T follicular helper cell (primary cell): ENCODE measurements at regions not wholly inside any gene's neighbourhood (a gene's known extent, or its start where the extent isn't known, plus 50 kb on each side); places are given as distances from the start of the nearest gene placed in this dataset.

Experiments
- DNase-seq: peaks from one replicate; pipeline ENCODE4 v3.0.0-alpha.2; 2020; ENCODE audit warnings: low read depth

DNA sequence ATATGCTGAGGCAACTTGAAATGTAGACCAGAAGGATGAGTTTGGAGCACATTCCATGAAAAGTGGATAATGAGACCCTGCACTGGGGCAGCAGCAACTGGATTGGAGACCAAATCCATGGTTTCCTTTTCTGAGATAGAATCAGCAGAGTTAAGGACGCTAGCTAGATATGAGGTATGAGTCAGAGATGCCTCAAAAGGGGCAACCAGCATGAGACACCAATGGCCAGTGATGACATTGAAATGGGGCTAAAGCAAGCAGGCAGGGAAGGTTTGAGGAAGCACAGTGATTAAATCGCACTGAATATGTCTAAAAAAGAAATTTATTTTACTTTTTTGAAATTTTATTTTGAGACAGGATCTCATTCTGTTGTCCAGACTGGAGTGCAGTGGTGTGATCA is 802.4 kb downstream of the TFAP2A start:
- DNase-seq = no peak

DNA sequence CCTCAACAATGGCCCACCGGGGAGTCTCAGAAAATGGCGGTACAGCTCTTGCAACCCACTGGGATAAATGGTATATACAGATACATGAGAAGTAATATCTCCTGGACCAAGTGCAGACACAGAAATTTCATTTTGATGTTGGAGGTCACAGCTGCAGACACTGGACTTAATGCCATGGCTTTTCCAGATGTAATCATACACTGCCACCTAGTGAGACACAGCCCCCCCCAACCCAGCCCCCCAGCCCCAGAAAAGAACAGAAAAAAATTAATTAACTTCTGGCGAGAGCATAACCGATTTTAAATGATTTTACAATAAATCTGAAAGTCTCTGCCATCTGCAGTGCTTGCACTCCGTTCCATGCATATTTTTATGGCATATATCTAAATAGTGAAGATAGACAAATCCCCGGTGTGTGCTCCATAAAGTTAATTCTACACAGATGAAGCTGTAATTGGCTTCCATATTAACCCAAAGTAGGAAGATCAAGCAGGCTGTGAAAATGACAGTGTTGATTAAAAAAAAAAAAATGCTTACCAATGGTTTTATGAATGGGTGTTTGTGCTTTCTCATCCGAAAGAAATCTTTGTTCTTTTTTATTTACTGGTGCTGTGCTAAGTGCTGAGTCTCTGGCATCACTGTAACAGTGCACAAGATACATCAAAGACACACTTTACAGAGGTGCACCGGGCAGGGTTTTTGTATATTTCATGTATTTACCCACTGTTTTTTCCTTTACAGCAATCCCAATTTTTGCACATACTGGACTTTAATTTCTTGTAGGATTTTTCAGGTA is 804.1 kb downstream of the TFAP2A start:
- DNase-seq = no peak

DNA sequence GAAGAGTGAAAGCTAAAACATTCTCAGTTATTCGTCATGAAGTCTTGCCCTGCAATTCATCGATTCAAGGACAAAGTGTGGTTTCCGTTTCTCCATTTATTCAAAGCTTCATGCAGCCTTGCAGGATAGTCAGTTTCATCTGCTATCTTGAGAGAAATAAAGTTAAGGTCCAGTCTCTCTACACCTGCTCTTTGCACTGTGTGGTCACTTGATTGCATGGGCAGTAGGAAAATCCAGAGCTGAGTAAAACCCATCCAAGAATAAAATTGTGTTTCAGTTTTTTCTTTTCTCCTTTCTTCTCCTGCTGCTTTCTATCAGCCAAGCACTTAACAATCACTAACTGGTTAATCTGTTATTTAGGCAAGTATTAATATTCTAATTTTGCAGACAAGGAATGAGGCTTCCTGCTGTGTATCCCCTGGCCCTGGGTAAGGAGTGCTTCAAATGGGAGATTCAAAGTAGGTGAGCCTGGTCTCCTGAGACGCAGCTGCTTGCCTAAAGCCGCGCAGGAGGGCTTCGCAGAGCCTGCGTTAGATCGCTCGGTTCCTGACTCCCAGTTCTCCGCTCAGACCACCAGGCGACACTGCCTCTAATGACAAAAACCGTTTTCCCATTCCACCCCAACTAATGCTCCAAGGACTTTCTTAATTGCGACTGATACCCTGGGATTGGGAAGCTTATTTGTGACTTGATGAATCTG is 808.3 kb downstream of the TFAP2A start:
- DNase-seq = no peak

DNA sequence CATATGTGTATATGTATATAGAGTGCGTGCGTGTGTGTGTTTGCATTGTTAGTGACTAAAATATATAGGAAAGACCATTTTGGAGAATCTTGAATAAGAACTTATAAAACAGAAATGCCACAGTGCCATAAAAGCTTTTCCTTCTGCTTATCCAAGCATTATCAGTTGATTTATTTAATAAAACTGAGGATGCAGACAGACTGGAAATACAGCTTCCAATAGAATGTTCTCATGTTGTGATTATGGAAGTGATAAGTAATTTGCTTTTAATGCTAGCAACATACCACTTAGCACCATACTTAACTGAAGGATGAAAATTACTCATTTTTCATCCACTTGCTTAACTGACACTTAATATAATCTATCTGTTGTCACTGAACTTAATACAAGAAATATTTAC is 820.1 kb downstream of the TFAP2A start:
- no peak for DNase-seq

DNA sequence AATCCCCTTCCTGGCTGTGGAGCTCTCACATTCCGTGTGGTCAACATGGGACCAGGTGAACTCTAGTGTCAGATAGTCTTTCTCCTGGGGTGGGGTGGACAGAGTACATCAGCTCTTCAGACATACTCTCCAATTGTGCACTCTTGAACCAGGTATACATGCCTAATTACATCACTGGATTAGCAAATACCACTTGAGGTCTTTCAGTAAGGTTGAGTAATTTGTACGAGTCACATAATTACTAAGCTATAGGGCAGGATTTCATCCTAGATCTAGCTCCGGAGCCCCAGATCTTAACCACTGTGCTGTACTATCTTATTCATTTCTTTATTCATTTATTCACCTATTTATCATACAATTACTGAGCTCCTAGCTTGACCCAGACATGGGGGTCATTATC is 821.3 kb downstream of the TFAP2A start:
- no peak for DNase-seq

DNA sequence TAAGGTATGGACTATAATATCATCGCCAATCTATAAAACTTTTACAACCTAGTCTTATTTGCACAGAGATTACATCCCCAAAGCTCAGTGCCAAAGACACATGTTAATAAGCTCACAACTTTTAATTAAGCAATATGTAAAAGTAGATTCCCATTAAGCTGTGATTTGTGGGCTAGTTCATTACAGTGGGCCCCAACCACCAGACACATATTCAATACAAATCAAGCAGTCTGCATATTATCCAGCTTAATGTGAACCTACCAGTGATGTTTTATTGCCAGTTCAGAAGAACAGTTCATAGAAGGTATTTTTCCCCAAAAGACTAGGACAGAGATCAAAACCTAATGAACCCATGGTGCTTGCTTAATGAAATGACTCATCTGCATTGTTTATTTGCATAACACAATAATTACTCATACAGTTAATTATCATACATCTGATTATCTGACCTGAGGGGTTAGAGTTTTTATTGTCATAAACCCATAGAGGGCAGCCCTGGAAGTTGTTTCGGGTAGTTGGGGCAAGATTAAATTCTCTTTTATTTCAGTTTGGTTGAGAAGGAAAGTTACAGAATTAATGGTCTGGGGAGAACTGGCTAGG is 831.0 kb downstream of the TFAP2A start:
- DNase-seq = no peak

DNA sequence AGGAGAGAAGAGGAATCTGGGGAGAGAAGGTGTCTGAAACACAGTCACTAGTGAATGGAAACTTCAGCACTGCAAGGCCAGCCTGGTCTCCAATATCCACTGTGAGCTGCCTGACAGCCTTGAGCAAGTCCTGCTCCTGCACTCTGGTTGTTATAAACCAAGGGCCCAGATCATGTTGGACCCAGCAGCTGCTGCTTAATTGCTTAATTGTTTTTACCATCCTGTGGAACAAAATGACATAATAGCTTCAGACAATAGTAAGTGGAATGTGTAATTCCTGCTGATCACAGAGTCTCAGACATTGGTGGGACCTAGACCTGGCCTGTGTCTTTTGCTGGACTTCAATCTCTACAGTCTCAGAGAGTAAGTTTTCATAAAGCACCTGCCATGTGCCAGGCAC is 833.7 kb downstream of the TFAP2A start:
- no peak for DNase-seq

DNA sequence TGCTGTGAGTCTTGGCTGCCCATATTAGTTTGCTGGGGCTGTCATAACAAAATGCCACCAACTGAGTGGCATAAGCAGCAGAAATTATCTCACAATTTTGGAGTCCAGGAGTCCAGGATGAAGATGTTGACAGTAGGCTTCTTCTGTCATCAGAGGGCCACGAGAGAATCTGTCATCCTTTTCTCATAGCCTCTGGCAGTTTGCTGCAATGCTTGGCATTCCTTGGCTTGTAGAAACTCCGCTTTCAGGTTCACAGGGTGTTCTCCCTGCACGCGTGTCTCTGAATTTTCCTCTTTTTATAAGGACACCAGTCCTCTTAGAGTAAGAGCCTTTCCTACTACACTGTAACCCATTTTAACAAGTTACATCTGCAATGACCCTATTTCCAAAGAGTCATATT is 838.4 kb downstream of the TFAP2A start:
- no peak for DNase-seq

DNA sequence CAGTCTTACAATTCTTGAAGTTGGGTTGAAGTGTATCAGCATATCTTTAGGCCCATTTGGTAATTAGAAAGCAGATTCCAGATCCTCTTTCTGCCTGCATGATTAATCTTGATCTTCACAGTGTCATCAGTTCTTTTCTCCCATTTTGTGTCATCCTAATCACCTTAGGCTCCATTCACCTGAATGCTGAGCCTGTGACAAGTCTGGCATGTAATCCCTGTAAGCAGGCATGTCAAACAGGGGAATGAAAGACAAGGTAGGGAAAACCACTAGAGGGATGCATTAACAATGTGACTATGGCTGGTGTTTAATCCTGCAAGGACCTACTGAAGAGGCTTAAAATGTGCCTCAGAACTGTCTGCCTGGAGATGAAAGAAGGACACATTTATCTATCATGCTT is 848.8 kb downstream of the TFAP2A start:
- no peak for DNase-seq

DNA sequence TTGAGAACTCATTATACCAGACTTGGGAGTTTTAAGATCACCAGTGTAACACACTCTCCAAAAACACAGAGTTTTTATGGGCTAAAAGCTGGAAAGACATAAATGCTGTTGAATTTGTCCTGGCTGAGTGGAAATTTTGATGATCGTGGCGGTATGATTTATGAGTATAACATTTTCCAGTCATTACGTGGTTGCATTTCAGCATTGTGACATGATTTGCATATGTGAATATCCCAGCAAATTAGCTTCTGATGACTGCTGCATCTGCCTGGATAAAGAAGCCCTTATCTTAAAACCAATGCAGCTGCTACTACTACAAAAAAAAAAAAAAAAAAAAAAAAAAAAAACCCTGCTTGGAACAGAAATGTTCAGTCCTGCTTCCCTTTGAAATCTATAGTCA is 850.9 kb downstream of the TFAP2A start:
- no peak for DNase-seq

DNA sequence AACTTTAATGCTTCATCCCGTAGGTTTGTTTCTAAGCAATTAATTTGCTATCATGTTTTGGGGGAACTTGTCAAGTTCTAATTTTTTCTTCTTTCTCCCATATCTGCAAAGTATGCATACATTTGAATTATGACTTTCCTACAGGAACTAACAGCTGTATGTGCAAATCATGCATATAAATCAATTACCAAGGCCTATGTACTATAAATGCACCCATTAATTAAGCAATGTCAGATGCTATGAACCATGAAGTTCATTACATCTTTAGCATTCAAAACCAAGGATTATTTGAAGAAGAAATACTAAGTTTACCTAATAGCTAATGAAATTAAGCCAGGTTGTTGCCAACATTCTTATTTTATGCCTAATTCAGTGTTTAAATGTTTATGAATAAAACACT is 851.3 kb downstream of the TFAP2A start:
- no peak for DNase-seq

DNA sequence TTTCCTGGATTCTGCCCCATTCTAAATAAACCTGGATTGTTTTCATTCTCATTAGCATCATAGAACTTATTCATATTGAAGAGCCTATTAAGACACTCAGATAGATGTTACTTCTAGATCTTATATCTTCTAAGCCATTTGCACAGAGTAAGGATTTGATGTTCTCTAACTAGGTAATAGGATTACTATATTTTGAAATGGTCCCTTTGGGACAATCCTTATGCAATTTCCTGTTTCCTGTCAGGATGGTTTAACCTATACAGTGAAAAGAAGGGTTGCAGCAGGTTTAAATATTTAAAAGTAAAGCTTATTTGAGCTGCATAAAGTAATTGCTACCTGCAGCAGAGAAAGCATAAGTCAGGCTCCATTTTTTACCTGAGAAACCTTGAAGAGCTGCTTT is 860.1 kb downstream of the TFAP2A start:
- no peak for DNase-seq

DNA sequence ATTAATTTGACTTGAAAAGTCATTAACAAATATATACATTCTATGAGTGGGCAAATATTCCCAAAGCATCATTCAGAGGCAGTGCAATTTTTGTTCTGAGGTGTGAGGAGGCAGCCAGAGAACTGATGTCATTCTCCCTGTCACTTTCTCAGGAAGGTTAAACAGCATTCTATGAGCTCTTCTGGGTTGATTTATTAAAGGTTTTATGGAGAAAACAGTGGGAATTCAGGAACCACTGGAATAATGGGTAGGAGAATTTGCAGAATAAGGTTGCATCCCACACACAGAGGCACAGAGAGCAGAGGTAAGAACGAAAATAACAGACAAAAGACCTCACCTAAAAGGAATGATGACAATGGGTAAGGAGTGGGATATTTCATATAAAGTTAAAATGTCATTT is 860.6 kb downstream of the TFAP2A start:
- DNase-seq = no peak

DNA sequence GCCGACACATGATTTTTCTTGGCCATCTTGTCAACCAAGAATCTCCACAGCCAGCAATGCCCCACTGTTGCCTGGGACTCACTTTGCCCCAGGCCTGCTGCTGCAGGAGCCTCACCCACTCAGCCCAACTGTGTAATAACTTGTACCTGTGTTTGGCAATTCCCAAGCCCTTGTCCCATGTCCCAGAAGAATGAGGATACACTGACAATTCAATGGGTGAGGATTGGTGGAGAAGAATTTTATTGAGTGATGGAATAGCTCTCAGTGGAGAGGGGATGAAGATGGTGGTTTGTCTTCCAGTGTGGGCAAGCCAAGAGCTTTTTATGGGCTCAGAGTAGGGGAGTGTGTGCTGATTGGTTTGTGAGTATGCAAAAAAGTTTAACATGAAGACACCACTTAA is 861.9 kb downstream of the TFAP2A start:
- no peak for DNase-seq

DNA sequence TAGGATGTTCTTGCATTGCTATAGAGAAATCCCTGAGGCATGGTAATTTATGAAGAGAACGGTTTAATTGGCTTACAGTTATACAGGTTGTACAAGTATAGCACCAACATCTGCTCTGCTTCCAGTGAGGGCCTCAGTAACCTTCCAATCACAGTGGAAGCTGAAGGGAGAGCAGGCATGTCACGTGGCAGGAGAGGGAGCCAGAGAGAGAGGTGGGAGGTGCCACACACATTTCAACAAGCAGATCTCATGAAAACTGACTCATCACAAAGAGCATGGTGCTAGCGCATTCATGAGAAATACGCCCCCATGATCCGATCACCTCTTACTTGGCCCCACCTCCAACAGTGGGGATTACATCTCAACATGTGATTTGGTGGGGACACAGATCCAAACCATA is 871.2 kb downstream of the TFAP2A start:
- DNase-seq = no peak

DNA sequence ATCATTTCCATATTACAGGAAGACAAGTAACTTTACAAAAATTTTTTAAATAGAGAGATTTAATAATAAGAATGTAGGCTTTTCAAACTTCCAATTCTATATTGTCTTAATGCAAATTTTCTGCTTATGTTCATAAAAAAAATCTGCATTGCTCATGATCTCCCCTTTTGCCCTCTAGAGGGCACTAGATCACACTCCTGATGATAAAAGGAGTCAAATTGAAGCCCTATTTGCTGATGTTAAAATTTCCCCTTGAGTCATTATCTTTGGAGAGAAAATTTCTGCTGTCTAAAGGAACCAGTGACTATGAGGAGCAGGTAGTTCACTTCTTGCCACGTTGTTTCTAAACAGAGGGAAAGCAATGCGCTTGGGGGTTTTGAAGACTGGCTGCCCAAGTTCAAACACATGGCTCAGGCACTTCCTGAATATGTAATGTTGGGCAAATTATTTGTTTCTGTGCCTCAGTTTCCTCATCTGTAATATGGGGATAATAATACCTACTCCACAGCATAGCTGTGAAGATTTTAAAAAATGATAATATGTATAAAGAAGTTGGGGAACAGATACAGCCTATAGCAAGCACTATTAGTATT is 874.2 kb downstream of the TFAP2A start:
- DNase-seq = no peak

DNA sequence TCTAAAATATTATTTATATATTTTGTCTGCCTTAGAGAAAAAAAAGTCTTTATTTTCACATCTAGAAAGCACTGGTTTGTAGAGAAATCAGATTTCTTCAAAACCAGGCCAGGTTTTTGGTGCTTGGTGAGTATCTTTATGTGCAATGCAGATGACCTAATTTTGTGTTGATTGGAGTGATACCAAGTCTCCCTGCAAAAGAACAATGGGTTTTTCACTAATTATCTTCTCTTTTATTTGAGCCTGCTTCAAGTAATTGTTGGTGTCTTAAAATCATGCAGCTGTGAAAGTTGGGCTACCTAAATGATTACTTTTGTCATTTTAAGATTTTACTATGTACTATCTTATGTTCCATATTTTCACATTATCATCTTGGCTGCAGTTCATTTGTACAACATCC is 874.7 kb downstream of the TFAP2A start:
- no peak for DNase-seq

DNA sequence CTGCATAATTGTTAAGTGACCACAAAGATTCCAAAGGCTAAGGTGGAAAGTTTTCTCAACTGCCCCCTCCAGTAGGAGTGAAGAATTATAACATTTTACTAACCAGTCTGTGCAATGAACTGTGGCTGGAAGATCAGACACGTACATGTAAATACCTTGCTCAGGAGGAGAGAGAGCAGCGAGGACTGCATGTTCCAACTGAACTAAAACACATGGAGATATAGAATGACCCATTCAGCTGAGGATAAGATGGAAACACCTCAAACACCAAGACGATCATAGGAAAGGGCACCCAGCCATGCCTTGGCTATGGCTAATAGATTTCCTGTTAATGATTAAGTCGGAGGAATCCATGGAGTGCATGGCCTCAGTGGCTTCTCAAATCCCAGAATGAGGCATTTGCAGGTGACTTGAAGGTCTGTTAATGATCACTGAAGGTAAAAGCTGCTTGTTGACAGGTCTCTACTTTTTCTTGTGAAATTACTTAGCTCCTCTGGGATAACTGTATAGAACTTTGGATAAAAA is 875.6 kb downstream of the TFAP2A start:
- no peak for DNase-seq

DNA sequence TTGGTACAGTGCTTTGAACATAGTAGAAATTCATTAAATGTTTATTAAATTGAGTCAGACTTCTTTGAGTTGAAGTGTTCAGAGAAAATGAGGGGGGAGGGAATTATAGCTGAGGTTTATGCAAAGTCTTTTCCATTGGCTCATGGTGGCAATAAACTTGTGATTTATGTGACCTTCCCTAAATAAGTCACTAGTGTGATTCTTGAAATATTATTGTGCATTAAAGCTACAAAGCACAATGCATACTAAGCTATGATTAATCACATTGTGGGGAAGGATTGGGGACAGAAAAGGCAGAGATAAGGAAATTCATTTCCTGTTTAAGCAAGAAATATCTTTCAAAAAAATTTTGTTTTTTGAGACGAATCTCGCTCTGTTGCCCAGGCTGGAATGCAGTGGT is 877.5 kb downstream of the TFAP2A start:
- DNase-seq = no peak

DNA sequence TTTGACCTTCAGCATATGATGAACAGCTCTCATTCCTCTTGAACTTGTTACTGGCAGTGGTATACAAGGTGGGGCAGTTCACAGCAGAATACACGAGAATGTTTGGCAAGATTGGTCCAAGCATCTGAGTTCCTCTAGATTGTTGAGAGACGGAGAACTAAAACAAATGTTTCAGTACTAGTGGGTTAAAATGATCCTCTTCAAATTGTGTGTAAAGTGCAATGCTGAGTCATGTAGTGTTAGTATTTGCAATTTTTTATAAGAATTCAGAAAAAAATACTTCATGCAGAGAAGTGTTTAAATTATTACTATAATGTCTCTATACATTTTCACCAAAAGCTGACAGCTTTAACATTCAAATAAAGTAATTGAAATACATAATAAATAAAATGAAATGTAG is 879.8 kb downstream of the TFAP2A start:
- DNase-seq = no peak

DNA sequence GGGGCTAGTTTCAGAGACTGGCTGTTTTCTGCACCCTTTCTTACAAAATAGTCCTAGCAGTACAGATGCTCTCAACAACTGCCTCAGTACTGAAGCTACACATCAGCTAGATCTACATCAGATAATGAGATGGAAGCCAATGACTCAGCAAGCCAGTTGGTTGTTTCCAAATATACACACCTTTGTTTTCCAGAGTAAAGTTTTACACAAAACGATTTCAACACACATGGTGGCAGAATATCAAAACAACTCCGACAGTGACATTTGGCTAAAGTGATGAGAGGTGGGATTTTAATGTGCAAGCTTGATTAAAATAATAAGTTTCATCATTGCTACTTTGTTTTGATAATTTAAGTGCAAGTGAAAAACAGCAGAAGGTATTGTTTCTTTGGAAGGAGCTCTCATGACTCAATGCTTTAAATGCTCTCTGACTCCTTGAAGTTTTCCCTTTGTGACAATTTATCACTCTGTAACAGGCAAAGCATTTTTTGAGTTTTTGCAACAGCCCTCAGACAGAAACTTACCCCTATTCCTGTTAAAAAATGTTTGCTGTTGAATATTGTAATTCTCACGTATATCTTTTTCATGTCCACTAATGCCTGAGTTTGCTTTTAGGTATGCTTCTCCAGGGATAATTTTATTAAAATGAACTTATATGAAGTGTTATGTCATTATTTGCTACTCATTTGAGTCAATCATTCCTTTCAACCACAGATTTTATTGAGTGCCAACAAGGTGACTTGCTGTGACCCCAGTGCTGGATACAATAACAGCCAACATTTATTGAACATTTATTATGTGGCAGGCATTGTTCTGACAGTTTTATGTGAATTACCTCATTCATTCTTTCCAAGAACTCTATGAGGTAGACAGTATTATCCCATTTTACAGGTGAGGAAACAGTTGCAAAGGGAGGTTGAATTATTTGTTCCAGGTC is 882.0 kb downstream of the TFAP2A start:
- no peak for DNase-seq
